Kidney capillary endothelial cell (primary cell): ENCODE measurements at regions not wholly inside any gene's neighbourhood (a gene's known extent, or its start where the extent isn't known, plus 50 kb on each side); places are given as distances from the start of the nearest gene placed in this dataset.

Experiments
- DNase-seq: peaks from one replicate; pipeline ENCODE4 v3.0.0-alpha.2; 2018; ENCODE audit warnings: low spot score

DNA sequence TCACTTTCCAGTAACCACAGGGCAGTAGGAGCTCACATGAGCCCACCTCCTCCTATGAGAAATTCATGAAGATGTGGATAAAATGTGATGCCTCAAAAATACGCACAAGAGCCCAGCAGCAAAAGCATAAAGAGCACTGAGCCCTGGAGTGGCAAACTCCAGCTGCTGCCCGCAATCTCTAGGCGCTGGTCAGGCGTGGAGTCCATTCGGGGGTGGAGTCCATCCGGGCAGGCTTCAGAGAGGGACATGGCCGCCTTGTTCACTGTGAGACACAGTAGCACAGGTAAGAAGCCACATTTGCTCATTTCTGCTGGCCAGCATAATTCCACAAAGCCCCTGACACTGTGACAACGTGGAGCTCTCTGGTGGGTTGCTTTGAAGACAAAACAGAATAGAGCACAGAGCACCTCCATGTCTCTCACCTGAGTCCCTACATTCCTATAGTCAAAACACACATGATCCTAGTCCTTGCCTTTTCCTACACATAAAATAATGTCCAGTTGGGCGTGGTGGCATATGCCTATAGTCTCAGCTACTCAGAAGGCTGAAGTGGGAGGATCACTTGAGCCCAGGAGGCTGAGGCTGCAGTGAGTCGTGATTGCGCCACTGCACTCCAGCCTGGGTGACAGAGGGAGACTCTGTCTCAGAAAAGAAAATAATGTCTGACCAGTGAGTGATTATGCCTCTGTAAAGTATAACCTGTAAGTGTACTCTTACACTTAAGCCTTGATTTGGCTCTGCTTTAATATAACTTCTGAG lies 365.2 kb downstream of the GADD45G start:
- no peak for DNase-seq

DNA sequence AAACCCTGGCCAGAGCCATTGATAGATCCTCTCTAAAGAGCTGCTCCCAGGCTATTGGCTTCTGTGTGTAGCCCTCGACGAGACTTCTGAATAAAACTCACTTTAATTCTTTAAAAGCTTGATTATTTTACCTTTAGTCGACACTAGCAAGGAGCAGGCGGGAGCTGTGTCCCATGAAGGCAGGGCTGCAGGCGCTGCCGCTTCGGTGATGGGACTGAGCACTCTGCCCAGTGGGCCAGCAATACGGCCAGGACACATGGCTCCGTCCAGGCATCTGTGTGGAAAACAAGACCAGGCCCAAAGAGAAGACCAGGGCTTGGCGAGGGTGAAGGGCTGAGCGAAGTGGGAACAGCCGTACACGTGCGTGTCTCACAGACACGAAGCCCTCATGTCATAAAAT lies 365.9 kb downstream of the GADD45G start:
- no peak for DNase-seq

DNA sequence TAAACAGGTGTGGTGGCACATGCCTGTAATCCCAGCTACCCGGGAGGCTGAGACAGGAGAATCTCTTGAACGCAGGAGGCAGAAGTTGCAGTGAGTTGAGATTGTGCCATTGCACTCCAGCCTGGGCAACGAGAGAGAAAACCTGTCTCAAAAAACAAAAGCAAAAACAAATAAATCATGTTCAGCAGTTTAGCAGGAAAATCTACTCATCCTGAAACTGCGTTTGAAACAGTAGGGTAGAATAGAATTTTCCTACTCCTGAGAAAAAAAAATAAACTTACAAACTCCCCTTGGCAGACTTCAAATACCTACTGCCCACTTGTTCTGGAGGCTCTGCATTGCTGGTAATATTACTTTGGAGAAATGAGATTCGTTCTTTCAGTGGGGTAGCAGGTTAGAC lies 367.7 kb downstream of the GADD45G start:
- no peak for DNase-seq

DNA sequence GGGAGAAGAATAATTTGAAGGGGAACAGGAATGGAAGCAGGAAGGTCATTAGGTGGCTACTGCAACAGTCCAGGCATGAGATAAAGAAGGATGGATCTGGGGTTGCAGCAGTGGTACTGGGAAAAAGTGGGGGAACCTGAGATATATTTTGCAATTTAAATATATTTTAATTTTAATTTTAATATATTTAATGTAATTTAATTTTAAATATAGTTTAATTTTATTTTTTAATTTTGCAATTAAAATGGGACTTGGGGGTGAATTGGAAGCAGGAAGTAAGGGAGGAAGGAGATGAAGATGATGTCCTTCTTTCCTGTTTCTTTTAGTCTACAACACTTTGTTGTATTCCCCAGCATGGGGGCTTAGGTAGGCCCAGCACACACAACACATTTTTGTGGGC lies 369.8 kb downstream of the GADD45G start:
- no peak for DNase-seq

DNA sequence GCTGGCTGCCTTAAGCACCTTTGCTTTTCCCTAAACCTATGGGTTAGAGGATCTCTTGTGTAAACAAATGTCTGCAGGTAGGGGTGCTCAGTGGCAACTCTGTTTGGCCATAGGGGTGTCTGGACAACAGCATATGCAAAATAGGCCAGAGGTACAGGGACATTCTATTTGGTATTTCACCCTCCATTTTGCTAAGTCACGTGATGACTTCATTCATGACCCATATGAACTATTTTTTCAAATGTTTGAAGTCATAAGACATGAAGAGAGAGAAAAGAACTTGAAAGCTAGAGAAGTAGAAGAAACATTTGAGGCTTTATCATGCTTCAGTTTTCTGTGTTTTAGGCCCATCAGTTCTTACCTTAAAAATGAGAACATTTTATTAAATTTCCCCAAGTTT lies 370.2 kb downstream of the GADD45G start:
- DNase-seq = no peak

DNA sequence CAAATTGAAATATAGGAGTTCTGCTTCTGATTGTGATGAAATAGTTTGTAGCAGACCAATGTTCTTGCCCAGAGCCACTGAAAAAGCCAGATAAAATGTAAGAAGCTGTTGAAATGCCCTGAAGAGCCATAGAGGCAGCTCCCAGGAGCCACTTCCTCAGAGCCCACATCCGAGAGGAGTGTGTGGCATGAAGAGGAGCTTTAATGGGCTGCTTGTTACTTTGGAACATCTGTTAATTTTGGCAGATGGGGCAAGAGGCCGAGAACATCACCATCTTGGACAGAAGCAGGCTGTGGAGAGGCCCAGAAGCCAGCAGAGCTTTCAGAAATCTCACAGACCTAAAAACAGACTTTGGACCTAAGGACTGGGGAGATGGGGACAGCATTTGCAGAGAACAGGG lies 370.8 kb downstream of the GADD45G start:
- DNase-seq = no peak

DNA sequence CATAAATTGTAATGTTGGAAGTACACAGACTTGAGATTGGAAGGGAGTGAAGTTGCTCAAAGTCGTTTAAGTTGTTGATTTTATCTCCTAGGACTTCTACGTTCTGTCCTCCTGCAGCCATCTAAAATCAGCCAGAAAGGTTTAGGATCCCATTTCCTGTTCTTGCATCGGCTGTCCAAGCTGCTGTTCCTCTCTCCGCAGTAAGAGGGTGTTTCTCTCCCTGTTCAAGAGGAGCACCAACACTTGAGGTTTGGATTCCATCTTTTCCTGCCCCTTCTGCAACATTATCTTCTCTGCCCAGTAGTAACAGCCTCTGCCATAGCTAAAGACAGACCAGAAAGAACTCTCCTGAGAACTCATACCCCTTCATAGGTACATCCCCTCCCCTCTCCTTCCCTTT lies 373.4 kb downstream of the GADD45G start:
- no peak for DNase-seq

DNA sequence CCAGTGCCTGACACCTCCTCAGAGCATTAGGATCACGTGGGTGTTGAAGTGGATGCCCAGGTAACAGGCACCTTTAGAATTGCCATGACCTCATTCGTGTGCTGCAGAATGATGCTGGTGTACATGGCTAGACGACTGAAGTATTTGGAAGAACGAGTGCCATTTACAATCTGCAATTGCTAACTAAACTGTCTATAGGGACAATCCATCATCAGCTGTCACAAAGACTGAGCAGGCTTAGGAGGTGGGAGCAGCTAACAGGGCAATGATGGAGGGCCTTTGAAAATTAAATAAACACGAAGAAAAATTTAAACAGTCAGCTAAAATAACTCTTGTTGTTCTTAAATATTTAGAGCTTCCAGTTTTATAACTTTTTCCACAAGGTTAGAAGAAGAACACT lies 375.8 kb downstream of the GADD45G start:
- no peak for DNase-seq

DNA sequence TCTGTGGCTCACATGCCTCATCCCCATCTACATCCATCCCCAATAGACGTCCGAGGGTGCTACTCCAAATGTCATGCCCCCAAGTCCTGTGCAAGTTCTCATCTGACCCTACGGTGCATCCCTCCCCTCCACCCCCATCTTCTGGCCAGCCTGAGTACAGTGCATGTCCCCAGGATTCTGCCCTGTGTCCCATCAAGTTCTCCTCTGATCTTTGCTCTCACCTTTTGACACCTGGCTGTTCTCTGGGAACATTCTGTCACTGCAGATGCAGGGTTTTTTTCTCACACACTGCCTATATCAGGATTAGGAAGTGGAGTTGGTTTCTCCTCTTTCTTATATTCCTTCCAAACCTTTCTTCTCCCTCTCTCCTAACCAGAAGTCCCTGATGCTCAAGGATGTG lies 377.2 kb downstream of the GADD45G start:
- DNase-seq = no peak

DNA sequence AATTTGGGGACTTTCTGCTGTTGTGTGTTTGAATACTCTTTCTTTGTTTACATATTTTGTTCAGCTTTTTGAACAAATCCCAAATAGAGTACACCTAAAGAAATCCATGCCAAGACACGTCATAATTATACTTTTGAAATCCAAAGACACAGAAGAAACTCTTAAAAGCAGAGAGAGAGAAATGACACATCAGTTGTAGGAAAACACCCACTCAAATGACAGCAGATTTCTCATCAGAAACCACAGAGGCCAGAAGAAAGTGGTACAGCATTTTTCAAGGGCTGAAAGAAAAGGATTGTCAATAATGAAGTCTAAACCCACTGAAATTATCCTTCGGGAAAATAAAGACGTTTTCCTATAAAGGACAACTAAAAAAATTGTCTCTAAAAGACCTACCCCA lies 378.6 kb downstream of the GADD45G start:
- DNase-seq = no peak

DNA sequence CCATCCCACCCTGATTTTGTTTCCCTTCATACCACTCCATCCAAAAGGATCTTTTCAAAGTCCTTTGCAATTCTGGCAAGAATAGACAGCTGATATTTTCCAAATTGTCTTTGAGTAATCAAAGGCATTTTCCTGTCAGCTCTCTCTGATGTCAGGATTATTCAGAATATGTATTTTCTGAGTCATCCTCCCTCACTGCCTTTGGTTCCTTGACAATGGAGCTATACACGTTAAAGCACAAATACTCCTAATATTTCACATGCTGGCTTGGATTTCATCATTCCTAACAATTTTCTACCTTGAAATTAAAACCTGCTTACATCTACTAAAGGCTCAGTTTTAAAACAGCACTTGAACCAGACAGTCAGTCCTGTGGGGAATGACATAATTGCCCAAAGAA lies 379.4 kb downstream of the GADD45G start:
- peak; percentile 57 for DNase-seq

DNA sequence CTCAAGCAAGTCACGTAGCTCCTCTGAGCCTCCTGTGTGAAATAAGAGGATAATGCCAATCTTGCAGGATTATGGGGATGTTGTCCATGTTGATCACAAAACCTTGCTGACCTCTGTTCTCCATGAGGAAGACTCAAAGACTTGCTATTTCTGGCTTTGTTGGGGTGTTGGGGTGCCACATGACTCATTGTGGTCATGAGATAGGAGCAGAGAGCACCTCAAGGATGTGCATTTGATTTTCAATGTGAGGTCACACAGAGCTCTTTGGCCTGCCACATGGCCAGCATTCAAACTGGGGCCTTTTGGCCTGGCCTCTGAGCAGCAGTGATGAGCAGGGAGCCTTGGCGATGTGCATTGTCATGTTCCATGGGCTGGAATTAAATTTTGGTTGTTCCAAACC lies 380.3 kb downstream of the GADD45G start:
- no peak for DNase-seq

DNA sequence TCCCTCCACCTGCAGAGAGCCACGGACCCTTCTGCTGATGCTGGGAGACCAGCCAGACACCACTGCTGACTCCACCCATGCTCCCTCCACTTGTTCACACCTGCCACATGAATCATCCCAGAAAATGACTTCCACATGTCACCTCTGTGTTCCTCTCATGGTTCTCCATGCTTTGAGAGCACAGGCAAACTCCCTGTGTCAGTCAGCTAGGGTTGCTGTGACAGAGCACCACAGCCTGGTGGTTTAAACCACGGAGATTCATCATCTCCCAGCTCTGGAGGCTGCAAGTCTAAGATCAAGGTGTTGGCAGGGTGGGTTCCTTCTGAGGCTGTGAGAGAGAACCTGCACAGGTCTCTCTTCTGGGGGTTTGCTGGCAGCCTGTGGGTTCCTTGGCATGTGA lies 381.4 kb downstream of the GADD45G start:
- DNase-seq = no peak

DNA sequence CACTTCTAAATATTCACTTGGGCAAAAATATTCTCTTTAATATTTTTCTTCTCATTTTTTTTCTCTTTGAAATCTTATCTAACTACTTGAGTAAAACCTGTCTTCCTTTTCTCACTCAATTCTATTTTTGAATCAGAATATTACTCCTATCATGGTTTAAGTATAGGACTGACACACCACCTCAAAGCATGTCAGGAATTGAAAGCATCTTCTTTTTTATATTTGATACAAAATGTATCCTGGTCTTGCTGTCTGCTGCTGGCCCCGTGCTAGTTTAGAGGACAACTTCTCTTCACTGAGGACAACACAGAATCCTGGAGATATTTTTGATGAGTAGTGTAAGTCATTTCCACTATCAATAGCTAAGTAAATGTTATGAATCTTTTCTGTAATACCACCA lies 383.6 kb downstream of the GADD45G start:
- DNase-seq = no peak

DNA sequence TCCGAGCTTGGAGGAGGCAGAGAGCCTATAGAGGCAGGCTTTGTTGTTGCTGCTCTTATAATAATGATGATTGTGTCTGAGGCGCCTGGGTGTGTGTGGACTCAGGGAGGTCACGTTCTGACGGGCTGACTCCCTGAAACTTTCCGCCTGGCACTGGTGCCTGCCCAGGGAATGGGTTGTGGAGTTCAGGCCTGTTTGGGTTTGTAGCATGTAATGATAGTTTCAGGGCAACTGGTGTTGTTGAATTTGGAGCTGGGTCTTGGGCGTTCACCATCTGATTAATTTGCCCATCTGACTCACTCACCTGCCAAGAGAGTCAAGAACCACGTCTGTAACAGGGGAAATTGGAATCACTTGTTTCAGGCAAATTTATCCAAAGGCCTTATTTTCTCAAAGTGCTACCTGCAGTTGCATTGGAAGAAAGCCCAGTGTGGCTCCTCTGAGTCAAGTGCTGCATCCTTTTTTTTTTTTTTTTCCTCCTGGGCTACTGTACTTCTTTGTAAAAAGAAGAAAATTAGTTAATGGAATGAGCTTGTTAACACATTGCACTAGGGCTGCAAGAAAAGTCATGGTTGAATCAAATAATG lies 386.5 kb downstream of the GADD45G start:
- DNase-seq = no peak

DNA sequence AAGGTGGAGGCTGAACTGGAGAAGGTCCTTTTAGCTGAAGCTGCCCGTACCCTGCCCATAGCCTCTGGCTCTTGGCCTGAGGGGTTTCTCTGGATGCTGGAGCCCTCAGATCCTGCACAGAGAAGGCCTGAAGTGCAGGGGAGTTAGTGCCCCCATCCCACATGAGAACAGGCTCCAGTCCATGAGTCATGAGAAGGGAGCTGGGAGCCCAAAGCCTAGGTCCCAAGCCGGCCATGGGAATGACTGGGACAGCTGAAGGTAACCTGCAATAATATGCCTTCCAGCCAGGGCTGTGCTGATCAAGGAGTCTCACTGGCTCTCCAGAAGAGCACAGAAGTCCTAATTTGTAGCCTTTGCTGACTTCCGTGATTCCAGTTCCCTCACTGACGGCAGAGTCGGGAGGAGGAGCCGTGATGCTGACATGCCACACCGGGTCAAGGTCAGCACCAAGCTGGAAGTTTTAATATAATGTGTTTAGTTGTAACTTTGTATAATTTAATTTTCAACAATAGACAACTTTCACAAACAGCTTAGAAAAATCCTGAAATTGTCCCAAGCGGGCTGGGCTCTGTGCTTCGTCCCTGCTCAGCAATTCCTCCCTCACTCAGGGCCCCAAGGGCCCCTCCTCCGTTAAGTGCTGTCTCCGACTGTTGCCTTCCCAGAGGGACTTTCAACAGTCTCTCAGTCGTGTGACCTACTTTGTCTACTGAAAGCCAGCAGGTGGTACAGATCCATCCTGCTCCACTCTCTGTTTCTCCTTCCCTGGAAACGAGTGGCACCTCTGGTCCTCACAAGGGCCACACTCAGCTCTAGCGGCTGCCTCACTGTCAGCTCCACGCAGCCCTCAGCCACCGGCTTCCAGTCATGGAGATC lies 387.8 kb downstream of the GADD45G start:
- no peak for DNase-seq

DNA sequence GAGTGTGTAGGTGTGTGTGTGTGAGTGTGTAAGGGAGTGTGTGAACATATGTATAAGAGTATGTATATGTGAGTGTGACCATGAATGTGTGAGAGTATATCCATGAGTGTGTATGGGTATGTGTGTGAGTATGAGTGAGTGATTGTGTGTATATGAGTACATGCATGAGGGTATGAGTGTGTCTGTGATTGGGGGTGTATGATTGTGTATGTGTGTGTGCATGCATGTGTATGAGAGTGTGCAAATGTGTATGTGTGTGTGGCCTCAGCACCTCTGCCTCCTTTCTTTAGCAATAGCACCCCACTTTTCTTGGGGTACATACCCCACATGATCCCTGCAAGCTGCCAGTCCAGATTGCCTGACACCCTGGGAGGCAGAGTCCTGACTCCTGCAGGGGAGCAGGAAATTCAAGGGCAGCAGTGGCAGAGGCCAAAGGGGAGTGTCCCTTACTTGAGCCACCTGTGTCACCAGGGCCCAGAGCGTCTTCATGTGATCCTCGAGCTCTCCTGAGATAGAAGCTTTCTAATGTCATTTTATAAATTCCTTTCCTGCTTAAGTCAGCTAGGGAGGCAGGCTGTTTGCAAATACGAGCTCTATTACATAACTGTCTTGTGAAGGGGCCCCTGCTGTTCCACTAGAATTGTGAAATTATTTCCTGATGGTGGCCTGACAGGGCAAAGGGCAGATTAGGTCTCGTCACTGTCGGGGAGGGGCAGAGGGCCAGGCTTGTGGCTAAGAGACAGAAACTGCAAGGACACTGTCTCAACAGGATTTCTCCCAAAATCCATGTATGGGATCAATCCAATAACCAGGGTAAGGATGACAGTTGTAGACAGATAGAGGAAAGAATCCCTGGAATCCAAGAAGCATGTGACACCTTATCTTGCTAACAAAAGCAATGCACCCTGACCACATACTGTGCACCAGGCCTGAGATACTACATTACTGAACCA lies 389.1 kb downstream of the GADD45G start:
- DNase-seq = no peak

DNA sequence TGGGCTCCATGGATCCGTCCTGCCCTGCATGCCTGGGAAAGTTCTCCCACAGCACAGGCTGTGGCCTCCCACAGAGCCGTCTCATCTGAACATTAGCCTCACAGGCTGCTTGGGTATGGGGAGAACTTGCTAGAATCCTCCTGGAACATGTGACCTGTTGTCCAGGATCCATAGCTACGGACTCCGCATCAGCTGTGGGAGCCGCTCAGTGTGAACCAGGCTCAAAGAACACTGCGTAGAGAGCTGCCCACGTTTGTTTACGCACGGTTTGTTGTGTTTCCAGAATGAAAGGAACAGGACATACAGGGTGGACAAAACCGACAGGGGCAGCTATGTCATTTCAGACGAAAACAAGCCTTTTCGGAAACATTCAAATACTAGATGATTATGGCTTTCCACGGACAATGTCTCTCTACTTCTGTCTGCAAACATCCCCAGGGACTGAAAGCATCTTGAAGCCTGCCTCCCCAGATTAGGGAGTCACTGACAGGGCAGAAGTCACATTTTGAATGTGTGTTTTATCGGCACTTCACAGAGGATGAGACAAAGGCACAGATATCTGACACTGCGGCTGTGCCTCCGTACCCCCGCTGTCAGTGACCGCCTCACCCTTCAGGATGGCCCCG lies 390.3 kb downstream of the GADD45G start:
- no peak for DNase-seq

DNA sequence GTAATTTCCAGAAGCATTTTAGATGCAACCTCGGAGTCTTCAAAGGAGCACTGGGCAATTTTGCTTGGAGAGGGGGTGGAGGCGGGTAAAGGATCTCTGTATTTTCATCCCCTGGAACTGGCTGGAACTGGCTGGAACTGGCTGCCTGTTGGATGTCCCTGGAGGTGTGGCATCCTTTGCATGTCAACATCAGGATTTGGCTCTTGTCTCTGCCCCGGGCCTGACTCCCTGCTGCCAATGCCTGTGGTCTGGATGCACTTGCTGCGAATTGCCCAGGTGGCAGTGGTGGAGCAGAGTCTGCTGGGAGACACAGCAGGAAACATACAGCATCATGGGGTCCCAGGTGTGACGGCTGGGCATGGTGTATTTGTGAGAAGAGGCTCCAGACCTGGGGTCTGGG lies 391.3 kb downstream of the GADD45G start:
- no peak for DNase-seq

DNA sequence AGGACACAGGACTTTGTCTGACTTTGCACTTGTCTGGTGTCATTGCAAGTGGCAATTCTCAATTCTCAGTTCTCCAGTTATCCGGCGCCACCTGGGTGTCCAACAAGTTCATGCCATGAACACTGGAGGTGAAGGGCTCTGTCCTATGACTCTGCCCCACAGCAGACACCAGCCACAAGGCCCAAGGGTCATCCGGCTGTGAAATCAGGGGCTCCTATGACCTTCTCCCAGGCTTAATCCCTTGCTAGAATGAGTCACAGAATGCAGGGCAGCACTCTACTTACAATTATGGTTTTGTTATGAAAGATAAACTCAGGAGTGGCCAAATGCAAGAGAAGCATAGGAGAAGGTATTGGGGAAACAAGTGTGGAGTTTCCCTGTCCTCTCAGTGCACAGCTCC lies 392.0 kb downstream of the GADD45G start:
- no peak for DNase-seq

DNA sequence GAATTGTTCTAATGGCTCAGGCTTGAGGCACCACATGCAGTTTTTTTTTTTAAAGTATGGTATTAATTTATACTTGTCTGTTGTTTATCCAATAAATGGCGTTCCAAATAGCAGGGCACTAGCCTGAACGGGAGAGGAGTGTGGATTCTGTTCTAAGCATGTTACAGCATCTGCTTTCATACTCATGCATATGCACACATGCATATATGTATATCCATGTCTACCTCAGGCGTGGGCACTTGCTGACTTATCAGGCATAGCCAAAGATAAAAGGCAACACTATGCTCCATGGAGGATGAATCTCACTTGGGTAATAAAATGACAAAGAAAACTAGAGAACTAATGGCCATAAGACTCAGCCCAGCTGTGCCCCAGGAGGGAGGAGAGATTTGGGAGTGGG lies 393.8 kb downstream of the GADD45G start:
- DNase-seq = no peak

DNA sequence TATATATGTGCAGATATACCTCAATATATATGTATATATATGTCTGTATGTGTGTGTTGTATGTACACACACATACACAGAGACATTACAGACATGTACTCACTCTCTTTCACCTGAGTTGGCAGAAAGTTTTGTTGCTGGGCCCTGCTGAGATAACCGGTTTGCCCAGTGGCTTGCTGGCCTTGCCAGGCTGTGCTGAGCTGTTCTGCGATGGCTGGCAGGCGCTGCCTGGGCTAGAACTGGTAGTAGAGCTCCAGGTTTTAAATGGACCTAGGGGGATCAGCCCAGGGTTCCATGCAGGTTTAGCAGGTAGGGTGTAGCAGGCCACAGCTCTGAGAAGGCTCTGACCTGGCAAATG lies 394.3 kb downstream of the GADD45G start:
- no peak for DNase-seq
